ENCODE measurements at regions not wholly inside any gene's neighbourhood (a gene's known extent, or its start where the extent isn't known, plus 50 kb on each side); places are given as distances from the start of the nearest gene placed in this dataset.
"Not testable (repeated sequence)": the region's sequence is repeated elsewhere in the genome, so short reads cannot be mapped to it uniquely, and the experiment has no call there.

DNA sequence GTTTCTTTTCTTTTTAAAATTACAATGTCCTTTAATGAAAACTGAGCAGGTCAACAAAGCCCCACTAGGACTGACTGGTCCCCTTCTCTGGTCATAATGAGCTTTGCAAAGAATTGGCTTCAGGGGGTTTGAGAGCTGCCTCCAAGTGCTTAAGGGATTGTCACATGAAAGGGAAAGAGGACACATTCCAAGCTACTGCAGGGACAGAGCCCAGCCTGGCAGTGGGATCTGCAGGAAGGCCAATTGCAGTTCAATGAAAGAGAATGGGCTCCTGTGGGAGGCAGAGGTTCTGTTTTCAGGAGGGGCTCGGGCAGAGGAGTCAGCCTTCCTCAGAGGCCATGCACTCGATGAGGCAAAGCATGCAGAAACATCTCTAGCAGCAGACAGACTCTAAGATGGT is 84.1 kb upstream of the ACKR3 start:
- no peak for DNase-seq
- H3K9me3 Mint-ChIP-seq: peaks cover 2 to 4% of the 10 kb centered on the region in 2 donors
- no peak overlapping the region for H3K4me3 Mint-ChIP-seq
- H3K36me3 Mint-ChIP-seq (ENCODE audit: insufficient read depth): no peaks in the 10 kb centered on the region
- H3K4me1 Mint-ChIP-seq (ENCODE audit: low read depth in 2 of 2): no peaks in the 10 kb centered on the region
- no peak for ATAC-seq (replicated peaks)
- H3K27ac Mint-ChIP-seq: no peak overlapping the region
- peaks cover 25 to 30% of the 10 kb centered on the region in 2 donors for H3K27me3 Mint-ChIP-seq

DNA sequence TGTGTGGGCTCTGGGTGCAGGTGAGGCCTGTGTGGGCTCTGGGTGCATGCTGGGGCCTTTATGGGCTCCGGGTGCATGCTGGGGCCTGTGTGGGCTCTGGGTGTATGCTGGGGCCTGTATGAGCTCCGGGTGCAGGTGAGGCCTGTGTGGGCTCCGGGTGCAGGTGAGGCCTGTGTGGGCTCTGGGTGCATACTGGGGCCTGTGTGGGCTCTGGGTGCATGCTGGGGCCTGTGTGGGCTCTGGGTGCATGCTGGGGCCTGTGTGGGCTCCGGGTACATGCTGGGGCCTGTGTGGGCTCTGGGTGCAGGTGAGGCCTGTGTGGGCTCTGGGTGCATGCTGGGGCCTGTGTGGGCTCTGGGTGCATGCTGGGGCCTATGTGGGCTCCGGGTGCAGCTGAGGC is 80.5 kb upstream of the ACKR3 start:
- DNase-seq; H3K27ac Mint-ChIP-seq; ATAC-seq (replicated peaks); H3K36me3 Mint-ChIP-seq (ENCODE audit: insufficient read depth); H3K4me3 Mint-ChIP-seq; H3K9me3 Mint-ChIP-seq; H3K4me1 Mint-ChIP-seq (ENCODE audit: low read depth in 2 of 2): not testable (repeated sequence)
- peaks cover 21 to 25% of the 10 kb centered on the region in 2 donors for H3K27me3 Mint-ChIP-seq

DNA sequence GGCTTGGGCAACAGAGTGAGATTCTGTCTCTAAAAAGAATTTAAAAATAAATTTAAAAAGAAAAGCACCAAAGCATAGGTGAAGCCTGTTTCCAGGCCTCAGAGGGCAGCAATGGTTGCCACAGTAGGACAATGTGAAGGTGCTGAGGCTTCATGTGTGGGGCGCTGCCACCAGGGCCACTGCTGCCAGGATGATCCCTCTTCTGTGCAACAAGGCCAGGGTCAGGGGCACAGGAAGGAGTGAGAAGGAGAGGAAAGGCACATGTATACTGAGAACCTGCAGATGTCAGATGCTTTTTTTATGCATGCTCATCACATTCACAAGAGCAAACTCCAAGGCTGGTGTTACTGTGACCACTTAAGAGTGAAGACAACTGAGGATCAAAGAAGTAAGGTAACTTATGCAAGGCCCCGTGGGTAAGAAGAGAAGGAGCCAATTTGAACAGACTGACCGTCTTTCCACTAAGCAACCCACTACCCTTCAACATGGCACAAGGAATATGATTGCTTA is 79.7 kb upstream of the ACKR3 start:
- H3K4me1 Mint-ChIP-seq (ENCODE audit: low read depth in 2 of 2): no peaks in the 10 kb centered on the region
- no peak overlapping the region for H3K27ac Mint-ChIP-seq
- H3K27me3 Mint-ChIP-seq: peaks cover 16 to 19% of the 10 kb centered on the region in 2 donors
- ATAC-seq (replicated peaks): no peak
- no peak for DNase-seq
- H3K4me3 Mint-ChIP-seq: no peak overlapping the region
- no peaks in the 10 kb centered on the region for H3K9me3 Mint-ChIP-seq
- no peaks in the 10 kb centered on the region for H3K36me3 Mint-ChIP-seq (ENCODE audit: insufficient read depth)

GRCh38 chr2:236496340-236496739 is 73.3 kb upstream of the ACKR3 start:
- peaks cover 35 to 54% of the 10 kb centered on the region in 2 donors for H3K27me3 Mint-ChIP-seq
- DNase-seq (no peak), ATAC-seq (replicated peaks) (no peak)
- peaks cover 5% of the 10 kb centered on the region for H3K36me3 Mint-ChIP-seq (ENCODE audit: insufficient read depth)
- no peaks in the 10 kb centered on the region for H3K4me1 Mint-ChIP-seq (ENCODE audit: low read depth in 2 of 2)
- H3K4me3 Mint-ChIP-seq: no peak overlapping the region
- H3K27ac Mint-ChIP-seq: no peak overlapping the region
- H3K9me3 Mint-ChIP-seq: no peaks in the 10 kb centered on the region

GRCh38 chr2:236498369-236498768 is 71.3 kb upstream of the ACKR3 start:
- H3K4me1 Mint-ChIP-seq (ENCODE audit: low read depth in 2 of 2): no peaks in the 10 kb centered on the region
- H3K4me3 Mint-ChIP-seq: no peak overlapping the region
- DNase-seq: no peak
- ATAC-seq (replicated peaks): no peak
- no peak overlapping the region for H3K27ac Mint-ChIP-seq
- H3K27me3 Mint-ChIP-seq: peaks cover 36 to 62% of the 10 kb centered on the region in 2 donors
- H3K9me3 Mint-ChIP-seq: no peaks in the 10 kb centered on the region
- H3K36me3 Mint-ChIP-seq (ENCODE audit: insufficient read depth): peaks cover 5% of the 10 kb centered on the region

GRCh38 chr2:236499691-236500578 is 69.7 kb upstream of the ACKR3 start:
- Mint-ChIP-seq H3K9me3 (no peaks in the 10 kb centered on the region), H3K27ac (peak overlapping the region in 1 of 2 donors; percentile 42), H3K27me3 (peaks cover 51 to 77% of the 10 kb centered on the region in 2 donors), H3K4me1 (ENCODE audit: low read depth in 2 of 2) (no peaks in the 10 kb centered on the region), H3K4me3 (no peak overlapping the region), H3K36me3 (ENCODE audit: insufficient read depth) (peaks cover 5% of the 10 kb centered on the region)
- DNase-seq: no peak
- ATAC-seq (replicated peaks): no peak

GRCh38 chr2:236501026-236501425 is 68.6 kb upstream of the ACKR3 start:
- peaks cover 4% of the 10 kb centered on the region for H3K36me3 Mint-ChIP-seq (ENCODE audit: insufficient read depth)

DNA sequence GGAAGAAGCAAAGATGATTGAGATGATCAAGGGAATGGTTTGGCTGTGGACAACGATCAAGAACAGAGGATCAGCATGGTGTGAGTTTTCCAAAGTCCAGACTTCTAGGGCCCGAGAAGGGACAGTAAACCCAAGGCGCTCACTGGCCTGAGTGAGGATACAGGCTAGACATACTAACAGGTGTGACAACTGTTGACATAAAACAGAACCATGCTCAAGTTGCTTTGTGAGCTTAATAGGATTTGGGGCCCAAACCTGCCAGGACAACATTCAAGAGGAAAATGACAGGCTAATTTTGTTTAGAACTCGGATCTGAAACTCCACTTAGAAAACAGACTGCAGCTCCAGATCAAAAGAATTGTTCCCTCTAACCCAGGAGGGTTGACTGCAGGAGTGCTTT is 68.1 kb upstream of the ACKR3 start:
- Mint-ChIP-seq H3K4me3 (no peak overlapping the region), H3K27ac (no peak overlapping the region), H3K36me3 (ENCODE audit: insufficient read depth) (no peaks in the 10 kb centered on the region), H3K9me3 (no peaks in the 10 kb centered on the region), H3K4me1 (ENCODE audit: low read depth in 2 of 2) (no peaks in the 10 kb centered on the region), H3K27me3 (peaks cover 60 to 86% of the 10 kb centered on the region in 2 donors)
- ATAC-seq (replicated peaks): no peak
- DNase-seq: no peak

More at GRCh38 chr2:236501026-236501425, 68.6 kb upstream of the ACKR3 start:
- ATAC-seq (replicated peaks) (no peak), DNase-seq (no peak)
- Mint-ChIP-seq H3K4me3 (no peak overlapping the region), H3K27ac (no peak overlapping the region), H3K4me1 (ENCODE audit: low read depth in 2 of 2) (no peaks in the 10 kb centered on the region), H3K9me3 (no peaks in the 10 kb centered on the region), H3K27me3 (peaks cover 60 to 86% of the 10 kb centered on the region in 2 donors)

GRCh38 chr2:236503100-236503499 is 66.5 kb upstream of the ACKR3 start:
- peaks cover 64 to 80% of the 10 kb centered on the region in 2 donors for H3K27me3 Mint-ChIP-seq

GRCh38 chr2:236503583-236503982 is 66.0 kb upstream of the ACKR3 start:
- Mint-ChIP-seq H3K27ac (no peak overlapping the region), H3K9me3 (no peaks in the 10 kb centered on the region), H3K4me3 (no peak overlapping the region), H3K4me1 (ENCODE audit: low read depth in 2 of 2) (peaks cover 3 to 6% of the 10 kb centered on the region in 2 donors), H3K36me3 (ENCODE audit: insufficient read depth) (no peaks in the 10 kb centered on the region), H3K27me3 (peaks cover 69 to 75% of the 10 kb centered on the region in 2 donors)
- ATAC-seq (replicated peaks) (no peak), DNase-seq (no peak)

More at GRCh38 chr2:236503100-236503499, 66.5 kb upstream of the ACKR3 start:
- peak; percentile 43 for ATAC-seq (replicated peaks)
- no peak overlapping the region for H3K4me3 Mint-ChIP-seq
- peaks cover 3 to 6% of the 10 kb centered on the region in 2 donors for H3K4me1 Mint-ChIP-seq (ENCODE audit: low read depth in 2 of 2)
- H3K9me3 Mint-ChIP-seq: no peaks in the 10 kb centered on the region
- DNase-seq: no peak
- no peaks in the 10 kb centered on the region for H3K36me3 Mint-ChIP-seq (ENCODE audit: insufficient read depth)
- H3K27ac Mint-ChIP-seq: no peak overlapping the region

GRCh38 chr2:236505041-236505440 is 64.6 kb upstream of the ACKR3 start:
- no peak overlapping the region for H3K27ac Mint-ChIP-seq
- no peaks in the 10 kb centered on the region for H3K36me3 Mint-ChIP-seq (ENCODE audit: insufficient read depth)
- H3K4me3 Mint-ChIP-seq: no peak overlapping the region
- H3K4me1 Mint-ChIP-seq (ENCODE audit: low read depth in 2 of 2): peaks cover 3 to 6% of the 10 kb centered on the region in 2 donors
- no peak for ATAC-seq (replicated peaks)
- no peaks in the 10 kb centered on the region for H3K9me3 Mint-ChIP-seq
- DNase-seq: no peak
- peaks cover 58 to 60% of the 10 kb centered on the region in 2 donors for H3K27me3 Mint-ChIP-seq

- DNase-seq: no peak
- H3K4me3 Mint-ChIP-seq: no peak overlapping the region
- H3K9me3 Mint-ChIP-seq: no peaks in the 10 kb centered on the region
- H3K27me3 Mint-ChIP-seq: peaks cover 52 to 54% of the 10 kb centered on the region in 2 donors
- no peak for ATAC-seq (replicated peaks)
- no peaks in the 10 kb centered on the region for H3K36me3 Mint-ChIP-seq (ENCODE audit: insufficient read depth)
- H3K27ac Mint-ChIP-seq: no peak overlapping the region
- H3K4me1 Mint-ChIP-seq (ENCODE audit: low read depth in 2 of 2): peaks cover 3 to 6% of the 10 kb centered on the region in 2 donors
Observed at GRCh38 chr2:236505648-236506047, 64.0 kb upstream of the ACKR3 start.

DNA sequence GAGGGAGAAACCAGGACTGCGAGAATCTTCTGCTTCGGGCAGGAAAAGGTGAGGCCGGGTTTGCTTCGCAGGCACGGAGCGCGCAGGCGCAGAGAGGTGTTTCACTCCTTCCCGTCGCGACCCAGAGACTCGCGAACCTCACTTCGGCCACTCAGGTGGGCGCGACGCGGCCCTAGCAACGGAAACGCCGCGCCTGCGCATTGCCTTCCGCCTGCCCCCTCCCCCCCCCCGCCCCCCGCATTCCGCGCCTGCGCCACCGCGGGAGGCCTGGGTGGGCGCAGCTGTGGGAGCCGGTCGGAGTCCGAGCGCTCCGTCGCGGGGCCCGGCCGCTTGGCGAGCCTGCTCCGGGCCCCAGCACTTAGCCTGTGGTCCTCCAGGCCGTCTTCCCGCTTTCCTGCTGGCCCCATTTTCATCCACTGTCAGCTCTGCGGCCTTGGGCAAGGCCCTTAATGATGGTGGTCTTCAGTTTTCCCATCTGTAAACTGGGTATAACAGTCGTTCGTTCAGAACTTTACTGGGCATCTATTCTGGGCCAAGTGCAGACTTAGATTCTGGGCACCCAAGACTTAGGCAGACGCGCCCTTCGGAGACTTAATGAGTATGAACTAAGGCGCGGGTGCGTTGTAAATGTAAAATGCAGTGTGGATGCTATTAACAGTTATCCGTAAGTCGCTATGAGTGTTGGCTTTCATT is 62.1 kb upstream of the ACKR3 start:
- Mint-ChIP-seq H3K9me3 (no peaks in the 10 kb centered on the region), H3K4me3 (peak overlapping the region; percentile 63), H3K36me3 (ENCODE audit: insufficient read depth) (no peaks in the 10 kb centered on the region), H3K27me3 (peaks cover 39 to 43% of the 10 kb centered on the region in 2 donors), H3K4me1 (ENCODE audit: low read depth in 2 of 2) (peaks cover 3 to 6% of the 10 kb centered on the region in 2 donors), H3K27ac (no peak overlapping the region)
- DNase-seq (peak; percentile 21 to 43 (median 37)), ATAC-seq (replicated peaks) (peak; percentile 79)

Data from effector memory CD8-positive, alpha-beta T cell (primary cell).